ENCODE measurements at regions not wholly inside any gene's neighbourhood (a gene's known extent, or its start where the extent isn't known, plus 50 kb on each side); places are given as distances from the start of the nearest gene placed in this dataset.

DNA sequence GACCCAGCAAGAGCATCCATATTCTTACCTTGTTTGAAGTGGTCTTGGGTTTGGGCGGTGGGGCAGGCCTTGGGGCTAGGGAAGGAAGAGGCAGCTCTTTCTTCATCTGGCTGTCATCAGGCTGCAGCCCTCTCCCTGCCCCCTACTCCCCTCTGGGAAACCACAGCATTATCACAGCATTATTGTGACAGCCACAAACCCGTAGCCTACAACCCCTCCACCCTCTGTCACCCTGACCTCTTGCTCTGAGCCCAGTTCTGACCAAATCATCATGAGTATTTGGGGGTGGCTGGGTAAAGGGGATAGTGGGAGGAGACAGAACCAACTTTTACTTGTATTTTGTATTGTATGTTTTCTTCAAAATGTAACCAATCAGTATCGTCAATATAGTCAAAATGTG is 94.3 kb upstream of the ARRDC3 start:
- TF ChIP-seq EZH2phosphoT487 (IDR thresholded peaks at IDR 0.05; ENCODE audit: unreplicated experiment) (no peak), POLR2AphosphoS5 (IDR thresholded peaks at IDR 0.05; ENCODE audit: low read depth) (no peak), EZH2 (IDR thresholded peaks at IDR 0.05; ENCODE audit: low read depth, unreplicated experiment) (no peak), CREB1 (CRISPR knock-in tag; IDR thresholded peaks at IDR 0.05; ENCODE audit: low read depth) (no peak), ZNF114 (CRISPR knock-in tag; IDR thresholded peaks at IDR 0.05) (no peak), NANOG (IDR thresholded peaks at IDR 0.05; ENCODE audit: borderline replicate concordance) (no peak), JUNB (IDR thresholded peaks at IDR 0.05; ENCODE audit: unreplicated experiment) (no peak), STAT1 (IDR thresholded peaks at IDR 0.05; ENCODE audit: unreplicated experiment) (no peak)
- TF ChIP-seq, protein P1, sequence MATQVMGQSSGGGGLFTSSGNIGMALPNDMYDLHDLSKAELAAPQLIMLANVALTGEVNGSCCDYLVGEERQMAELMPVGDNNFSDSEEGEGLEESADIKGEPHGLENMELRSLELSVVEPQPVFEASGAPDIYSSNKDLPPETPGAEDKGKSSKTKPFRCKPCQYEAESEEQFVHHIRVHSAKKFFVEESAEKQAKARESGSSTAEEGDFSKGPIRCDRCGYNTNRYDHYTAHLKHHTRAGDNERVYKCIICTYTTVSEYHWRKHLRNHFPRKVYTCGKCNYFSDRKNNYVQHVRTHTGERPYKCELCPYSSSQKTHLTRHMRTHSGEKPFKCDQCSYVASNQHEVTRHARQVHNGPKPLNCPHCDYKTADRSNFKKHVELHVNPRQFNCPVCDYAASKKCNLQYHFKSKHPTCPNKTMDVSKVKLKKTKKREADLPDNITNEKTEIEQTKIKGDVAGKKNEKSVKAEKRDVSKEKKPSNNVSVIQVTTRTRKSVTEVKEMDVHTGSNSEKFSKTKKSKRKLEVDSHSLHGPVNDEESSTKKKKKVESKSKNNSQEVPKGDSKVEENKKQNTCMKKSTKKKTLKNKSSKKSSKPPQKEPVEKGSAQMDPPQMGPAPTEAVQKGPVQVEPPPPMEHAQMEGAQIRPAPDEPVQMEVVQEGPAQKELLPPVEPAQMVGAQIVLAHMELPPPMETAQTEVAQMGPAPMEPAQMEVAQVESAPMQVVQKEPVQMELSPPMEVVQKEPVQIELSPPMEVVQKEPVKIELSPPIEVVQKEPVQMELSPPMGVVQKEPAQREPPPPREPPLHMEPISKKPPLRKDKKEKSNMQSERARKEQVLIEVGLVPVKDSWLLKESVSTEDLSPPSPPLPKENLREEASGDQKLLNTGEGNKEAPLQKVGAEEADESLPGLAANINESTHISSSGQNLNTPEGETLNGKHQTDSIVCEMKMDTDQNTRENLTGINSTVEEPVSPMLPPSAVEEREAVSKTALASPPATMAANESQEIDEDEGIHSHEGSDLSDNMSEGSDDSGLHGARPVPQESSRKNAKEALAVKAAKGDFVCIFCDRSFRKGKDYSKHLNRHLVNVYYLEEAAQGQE (IDR thresholded peaks at IDR 0.05; ENCODE audit: unreplicated experiment) = no peak
- TF ChIP-seq, protein P2, sequence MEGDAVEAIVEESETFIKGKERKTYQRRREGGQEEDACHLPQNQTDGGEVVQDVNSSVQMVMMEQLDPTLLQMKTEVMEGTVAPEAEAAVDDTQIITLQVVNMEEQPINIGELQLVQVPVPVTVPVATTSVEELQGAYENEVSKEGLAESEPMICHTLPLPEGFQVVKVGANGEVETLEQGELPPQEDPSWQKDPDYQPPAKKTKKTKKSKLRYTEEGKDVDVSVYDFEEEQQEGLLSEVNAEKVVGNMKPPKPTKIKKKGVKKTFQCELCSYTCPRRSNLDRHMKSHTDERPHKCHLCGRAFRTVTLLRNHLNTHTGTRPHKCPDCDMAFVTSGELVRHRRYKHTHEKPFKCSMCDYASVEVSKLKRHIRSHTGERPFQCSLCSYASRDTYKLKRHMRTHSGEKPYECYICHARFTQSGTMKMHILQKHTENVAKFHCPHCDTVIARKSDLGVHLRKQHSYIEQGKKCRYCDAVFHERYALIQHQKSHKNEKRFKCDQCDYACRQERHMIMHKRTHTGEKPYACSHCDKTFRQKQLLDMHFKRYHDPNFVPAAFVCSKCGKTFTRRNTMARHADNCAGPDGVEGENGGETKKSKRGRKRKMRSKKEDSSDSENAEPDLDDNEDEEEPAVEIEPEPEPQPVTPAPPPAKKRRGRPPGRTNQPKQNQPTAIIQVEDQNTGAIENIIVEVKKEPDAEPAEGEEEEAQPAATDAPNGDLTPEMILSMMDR (conservative IDR thresholded peaks at IDR 0.05; ENCODE audit: low read depth in 2 of 2) = no peak
- TF ChIP-seq, protein P3, sequence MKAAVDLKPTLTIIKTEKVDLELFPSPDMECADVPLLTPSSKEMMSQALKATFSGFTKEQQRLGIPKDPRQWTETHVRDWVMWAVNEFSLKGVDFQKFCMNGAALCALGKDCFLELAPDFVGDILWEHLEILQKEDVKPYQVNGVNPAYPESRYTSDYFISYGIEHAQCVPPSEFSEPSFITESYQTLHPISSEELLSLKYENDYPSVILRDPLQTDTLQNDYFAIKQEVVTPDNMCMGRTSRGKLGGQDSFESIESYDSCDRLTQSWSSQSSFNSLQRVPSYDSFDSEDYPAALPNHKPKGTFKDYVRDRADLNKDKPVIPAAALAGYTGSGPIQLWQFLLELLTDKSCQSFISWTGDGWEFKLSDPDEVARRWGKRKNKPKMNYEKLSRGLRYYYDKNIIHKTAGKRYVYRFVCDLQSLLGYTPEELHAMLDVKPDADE (IDR thresholded peaks at IDR 0.05) = no peak

Measured in GM23338 (cell line).